GM23338 (cell line): ENCODE measurements at regions not wholly inside any gene's neighbourhood (a gene's known extent, or its start where the extent isn't known, plus 50 kb on each side); places are given as distances from the start of the nearest gene placed in this dataset.

ENCODE experiments used
- CREB1 ChIP-seq: fragments of 250-450 bp; sonication (Bioruptor Pico); IDR thresholded peaks from 2 replicates; pipeline ENCODE4 v1.5.0; 2020; ENCODE audit warnings: low read depth, mild to moderate bottlenecking, moderate library complexity
- CTCF ChIP-seq, 2 experiments: fragments of 200-600 bp in 1 of 2; sonication (generic) in 1 of 2; conservative IDR thresholded peaks; 2 replicates each; pipeline versions ENCODE4 v1.5.1 to v1.6.1; 2016 to 2017; ENCODE audit warnings: antibody characterized with exemption in 2 of 2, low read depth in 2 of 2, mild to moderate bottlenecking in 2 of 2, moderate library complexity in 1 of 2
- EZH2phosphoT487 ChIP-seq: fragments of 200-600 bp; sonication (generic); IDR thresholded peaks from one replicate; pipeline ENCODE4 v1.8.1; 2018; ENCODE audit warnings: antibody characterized with exemption; ENCODE audit not compliant: unreplicated experiment
- JUNB ChIP-seq: IDR thresholded peaks from one replicate; pipeline ENCODE4 v1.6.1; 2016; ENCODE audit warnings: antibody characterized with exemption; ENCODE audit not compliant: unreplicated experiment

- TF ChIP-seq CREB1 (CRISPR knock-in tag) (no peak), CTCF (conservative IDR thresholded peaks at IDR 0.05; ENCODE audit: low read depth in 2 of 2) (no peak), JUNB (no peak), EZH2phosphoT487 (no peak)
These were observed 211.6 kb upstream of the SFSWAP start for GRCh38 chr12:131499160-131499863.
